PFSK-1 (cell line): ENCODE measurements at regions not wholly inside any gene's neighbourhood (a gene's known extent, or its start where the extent isn't known, plus 50 kb on each side); places are given as distances from the start of the nearest gene placed in this dataset.

ENCODE experiments used
- POLR2AphosphoS5 ChIP-seq: IDR thresholded peaks from 2 replicates; pipeline ENCODE4 v1.6.1; 2012; ENCODE audit warnings: low read depth, mild to moderate bottlenecking, control low read depth, low read length, moderate library complexity
- REST ChIP-seq, 2 experiments: IDR thresholded peaks; 2 replicates each; pipeline versions ENCODE4 v1.6.1 to v1.8.0; 2011 to 2012; ENCODE audit warnings: low read depth in 2 of 2, low read length in 2 of 2, control low read depth in 1 of 2, inconsistent platforms in 1 of 2, mild to moderate bottlenecking in 1 of 2, moderate library complexity in 1 of 2; ENCODE audit not compliant: insufficient read depth in 1 of 2
- TAF1 ChIP-seq: IDR thresholded peaks from 2 replicates; pipeline ENCODE4 v1.6.1; 2012; ENCODE audit warnings: low read length, control low read depth, borderline replicate concordance; ENCODE audit not compliant: insufficient read depth

- no peak for TF ChIP-seq POLR2AphosphoS5
- no peak for TF ChIP-seq TAF1
- no peak for TF ChIP-seq REST (IDR thresholded peaks at IDR 0.05; ENCODE audit: insufficient read depth in 1 of 2, low read depth in 2 of 2, low read length in 2 of 2)
Observed at GRCh38 chr2:194750926-194751325, 906.1 kb upstream of the SLC39A10 start.
